HG02885 (cell line): ENCODE measurements at regions not wholly inside any gene's neighbourhood (a gene's known extent, or its start where the extent isn't known, plus 50 kb on each side); places are given as distances from the start of the nearest gene placed in this dataset.
"Not testable (repeated sequence)": the region's sequence is repeated elsewhere in the genome, so short reads cannot be mapped to it uniquely, and the experiment has no call there.

Experiments used
- ATAC-seq: cut with Tn5 transposase; IDR thresholded peaks from one replicate; pipeline ENCODE4 v1.9.1; 2021; ENCODE audit warnings: mild to moderate bottlenecking; ENCODE audit not compliant: unreplicated experiment, poor library complexity

DNA sequence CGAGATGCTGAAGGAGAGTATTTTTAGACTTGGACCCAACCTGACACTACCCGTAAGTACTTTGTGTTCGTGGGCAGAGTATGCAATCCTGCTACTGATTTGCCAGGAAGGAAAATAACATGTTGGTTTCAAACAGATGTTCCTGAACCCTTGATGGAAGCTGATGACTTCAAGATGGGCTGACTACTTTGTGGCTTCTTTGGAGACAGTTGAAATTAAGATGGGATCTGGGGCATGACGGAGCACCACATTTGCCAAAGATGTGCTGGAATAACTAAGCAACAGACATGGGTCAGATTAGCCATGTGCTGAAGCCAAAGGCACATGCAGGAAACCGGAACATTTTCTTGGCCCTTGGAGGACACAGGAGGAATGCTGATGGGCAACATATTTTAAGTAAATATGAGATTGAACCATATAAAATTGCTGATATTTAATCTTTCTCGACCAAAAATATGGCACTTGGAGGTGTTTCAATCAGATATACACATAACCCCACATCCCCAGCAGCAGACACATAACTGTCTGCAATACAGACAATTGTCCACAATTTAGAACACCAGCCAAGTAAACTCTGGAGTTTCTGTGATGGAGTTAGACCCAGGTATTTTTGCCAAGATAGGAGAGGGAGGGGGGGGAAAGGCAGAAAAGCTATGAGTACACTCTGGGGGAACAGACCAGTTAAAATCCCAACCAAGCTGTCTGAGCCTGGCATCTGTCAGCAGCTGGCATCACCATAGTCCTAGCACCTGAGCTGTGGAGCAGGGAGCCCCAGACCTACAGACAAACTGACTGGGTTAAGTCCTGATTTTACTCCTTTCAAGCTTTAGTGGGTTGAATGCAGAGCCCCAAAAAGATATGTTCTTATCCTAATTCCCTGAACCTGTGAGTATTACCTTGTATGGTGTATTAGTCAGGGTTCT, 329.4 kb upstream of the CDH5 start:
- no peak for ATAC-seq

DNA sequence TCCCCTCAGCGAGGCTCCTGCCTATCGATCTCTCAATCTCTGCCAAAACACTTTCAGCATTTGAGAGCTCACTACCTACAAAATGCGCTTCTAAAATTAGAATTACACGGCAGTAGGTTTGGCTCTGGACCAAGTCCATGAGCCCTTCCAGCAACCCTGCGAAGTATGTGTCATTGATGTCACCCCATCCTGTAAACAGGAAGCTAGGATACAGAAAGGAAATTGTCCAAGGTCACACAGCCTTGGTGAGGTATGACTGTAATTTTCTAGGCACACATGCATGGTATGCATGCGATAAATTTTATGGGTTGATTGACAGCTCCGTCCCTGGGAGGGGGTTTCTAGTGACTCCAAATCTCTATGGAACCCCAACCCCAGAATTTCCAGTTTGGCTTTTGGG, 330.3 kb upstream of the CDH5 start:
- ATAC-seq: no peak

DNA sequence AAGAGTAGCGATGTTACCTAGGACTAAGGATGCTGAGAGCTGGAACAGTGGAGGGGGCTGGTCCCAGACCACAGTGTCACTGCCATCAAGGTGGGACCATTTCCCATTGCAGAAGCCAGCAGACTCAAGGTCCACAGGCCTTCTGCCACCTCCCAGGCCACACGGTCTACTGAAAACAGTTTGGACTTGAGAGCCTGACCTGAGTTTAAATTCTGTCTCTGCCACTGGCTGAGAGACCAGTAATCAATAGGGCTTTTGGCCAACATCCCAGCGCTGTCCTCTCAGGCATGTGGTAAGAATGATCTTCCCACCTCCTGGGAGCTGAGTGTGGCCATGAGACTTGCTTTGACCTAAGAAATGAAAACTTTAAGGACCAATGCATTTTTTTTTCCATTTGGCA, 331.4 kb upstream of the CDH5 start:
- ATAC-seq: no peak

DNA sequence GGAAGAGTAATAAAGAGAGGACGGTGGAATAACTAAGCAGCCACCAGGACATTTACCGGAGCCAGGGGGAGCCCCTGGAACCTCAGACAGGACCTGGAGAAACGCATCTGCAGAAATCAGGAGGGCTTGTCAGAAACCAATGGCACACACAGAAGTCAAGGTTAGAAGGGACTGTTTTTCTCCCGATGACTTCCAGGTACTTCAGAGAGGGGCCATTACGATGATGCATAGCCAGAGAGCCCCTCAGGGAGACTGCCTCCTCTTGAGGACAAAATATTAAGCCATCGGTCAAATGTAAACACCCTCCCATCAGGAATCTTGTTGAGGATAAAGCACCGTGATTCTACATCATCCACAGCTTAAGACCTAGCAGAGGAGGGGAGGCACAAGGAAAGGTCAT, 333.6 kb upstream of the CDH5 start:
- ATAC-seq: no peak

DNA sequence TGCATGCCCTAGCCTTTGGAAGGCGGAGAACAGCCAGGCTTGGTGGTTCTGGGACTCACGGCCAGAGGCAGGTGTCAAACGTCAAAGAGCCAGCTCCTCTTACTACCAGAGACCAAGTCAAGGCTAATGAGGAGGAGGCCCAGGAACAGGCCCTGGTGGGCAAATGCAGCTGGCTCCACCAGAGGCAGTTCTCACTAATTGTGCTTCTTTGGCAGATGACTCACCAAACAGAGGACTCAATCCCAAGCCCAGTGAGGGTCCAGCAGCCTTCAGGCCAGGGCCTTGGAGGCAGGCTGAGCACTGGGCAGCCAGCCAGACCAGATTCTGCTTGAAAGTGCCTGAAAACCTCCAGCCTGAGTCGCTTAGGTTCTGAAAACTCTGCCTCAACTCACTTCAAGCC, 336.5 kb upstream of the CDH5 start:
- no peak for ATAC-seq

DNA sequence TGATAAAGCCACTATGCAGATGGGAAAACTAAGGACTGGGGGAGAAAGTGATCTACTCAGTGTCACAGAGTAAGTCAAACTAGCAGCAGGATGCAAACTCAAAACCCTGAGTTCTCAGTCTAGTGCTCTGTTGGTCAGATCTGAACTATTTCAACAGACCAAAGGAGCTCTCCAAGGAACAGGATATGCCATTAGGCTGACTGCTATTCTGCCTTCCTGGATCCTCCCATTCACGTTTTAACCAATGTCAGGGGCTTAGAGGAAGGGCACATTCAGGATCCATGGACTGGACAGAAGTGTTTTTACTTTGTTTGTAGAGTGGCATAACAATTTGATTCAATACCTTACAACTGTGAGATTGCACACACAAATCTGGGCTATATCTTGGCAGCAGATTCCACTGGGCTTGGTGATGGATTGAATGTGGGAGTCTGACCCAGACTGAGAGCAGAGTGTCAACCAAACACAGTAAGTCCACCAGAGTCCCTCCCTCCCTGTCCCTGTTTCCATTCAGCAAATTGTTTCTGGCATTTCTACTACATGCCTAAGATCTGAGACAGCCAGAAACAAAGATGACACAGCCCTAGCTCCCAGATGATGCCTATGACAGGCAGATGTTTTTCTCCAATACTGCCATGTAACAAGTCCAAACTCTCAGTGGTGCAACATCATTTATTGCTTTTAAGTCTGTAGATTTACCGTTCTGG, 337.8 kb upstream of the CDH5 start:
- no peak for ATAC-seq

DNA sequence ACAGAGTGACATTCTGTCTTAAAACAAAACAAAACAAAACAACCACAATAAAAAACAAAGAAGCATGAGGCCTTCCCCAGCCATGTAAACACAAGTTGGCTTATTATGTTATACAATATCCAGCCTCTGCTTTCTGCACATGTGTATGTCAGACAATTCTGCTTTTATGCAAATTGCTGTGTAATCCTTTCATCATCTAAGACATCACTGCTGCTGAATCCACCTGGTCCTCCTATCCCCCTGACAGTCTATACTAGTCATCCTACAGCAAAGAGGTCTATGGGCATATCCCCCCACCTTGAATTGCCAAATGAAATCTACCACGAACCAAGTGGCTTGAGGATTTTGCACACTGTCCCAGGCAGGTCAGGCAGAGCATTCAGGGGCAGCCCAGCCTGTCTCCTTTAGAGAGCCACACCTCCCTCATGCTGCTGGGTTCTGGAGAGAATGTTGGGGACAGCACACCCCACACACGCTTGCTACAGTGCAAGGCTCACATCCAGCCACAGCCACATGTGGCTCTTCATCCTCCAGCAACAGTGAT, 339.6 kb upstream of the CDH5 start:
- no peak for ATAC-seq

DNA sequence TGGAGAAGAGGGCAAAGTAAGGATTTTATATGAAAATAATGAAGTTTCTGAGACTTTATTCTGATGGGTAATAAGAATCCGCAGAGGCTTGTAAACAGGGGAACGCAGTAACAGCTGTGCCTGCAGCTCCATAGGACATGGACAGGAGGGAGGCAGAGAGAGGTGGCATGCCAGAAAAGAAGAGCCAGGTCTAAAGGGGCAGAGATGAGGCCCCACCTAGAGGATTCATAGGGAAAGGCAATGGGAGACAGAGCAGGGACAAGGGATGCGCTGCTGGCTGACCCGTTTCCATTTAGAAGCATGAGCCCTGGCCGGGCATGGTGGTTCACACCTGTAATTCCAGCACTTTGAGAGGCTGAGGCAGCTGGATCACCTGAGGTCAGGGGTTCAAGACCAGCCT, 340.3 kb upstream of the CDH5 start:
- no peak for ATAC-seq

DNA sequence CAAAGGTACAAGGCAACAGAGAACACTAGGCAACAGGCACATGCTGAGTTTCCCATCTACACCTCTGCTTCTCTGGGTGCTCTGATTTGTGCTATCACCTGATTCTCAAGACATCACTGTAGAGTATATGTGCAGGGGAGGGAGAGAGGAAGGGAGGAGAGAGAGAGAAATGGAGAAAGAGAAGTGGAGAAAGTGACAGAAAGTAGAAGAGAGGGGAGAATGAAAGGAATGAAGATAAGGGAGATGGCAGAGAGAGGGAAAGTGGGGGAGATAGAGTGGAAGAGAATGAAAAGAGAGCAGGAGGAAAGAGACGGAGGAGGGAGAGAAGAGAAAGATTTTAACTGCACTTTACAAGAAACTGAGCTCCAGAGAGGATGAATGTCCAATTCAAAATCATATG, 340.7 kb upstream of the CDH5 start:
- no peak for ATAC-seq

DNA sequence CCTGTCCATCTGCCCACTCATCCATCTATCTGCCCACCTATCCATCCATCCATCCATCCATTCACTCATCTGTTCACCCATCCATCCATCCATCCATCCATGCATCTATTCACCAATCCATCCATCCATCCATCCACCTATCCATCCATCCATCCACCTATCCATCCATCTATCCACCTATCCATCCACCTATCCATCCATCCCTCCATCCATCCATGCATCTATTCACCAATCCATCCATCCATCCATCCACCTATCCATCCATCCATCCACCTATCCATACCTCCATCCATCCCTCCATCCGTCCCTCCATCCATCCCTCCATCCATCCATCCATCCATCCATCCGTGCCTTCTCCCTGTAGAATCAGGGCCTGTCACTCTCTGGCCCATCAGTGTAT, 341.9 kb upstream of the CDH5 start:
- ATAC-seq: not testable (repeated sequence)

DNA sequence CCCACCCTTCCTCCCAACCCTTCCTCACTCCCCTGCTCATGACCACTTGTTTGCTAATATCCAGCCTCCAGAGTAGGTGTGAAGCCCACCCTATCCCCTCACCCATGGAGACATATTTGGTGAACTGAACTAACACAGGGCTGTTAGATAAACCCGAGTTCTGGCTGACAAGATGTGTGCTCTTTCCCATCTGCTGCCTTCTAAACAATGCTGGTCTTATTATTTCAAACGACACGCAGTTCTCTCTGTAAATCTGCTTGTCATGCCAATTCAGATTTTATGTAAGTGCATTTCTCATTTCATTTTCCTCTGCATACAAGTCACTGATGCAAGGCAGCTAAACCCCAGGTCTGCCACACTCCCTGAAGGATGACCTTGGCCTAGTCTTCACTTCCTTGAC, 343.0 kb upstream of the CDH5 start:
- ATAC-seq: no peak

DNA sequence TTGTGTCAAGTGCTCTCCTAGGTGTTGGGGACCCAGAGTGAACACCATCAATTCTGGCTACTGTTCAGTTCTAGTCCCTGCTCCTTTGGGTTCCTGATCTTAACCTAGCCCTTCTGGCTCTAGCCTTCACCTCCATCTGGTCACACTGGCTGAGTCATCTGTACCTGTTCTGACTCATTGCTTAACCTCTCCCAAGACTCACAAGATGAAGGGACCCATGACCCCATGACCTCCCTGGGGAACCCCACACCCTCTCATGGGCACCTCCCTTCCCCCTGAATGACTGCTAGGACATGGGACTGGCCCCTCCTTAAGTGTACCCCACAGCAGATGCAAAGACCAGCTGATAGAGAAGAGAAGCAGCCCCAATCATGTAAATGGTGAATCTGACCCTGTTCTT, 345.8 kb upstream of the CDH5 start:
- peak; percentile 72 for ATAC-seq

DNA sequence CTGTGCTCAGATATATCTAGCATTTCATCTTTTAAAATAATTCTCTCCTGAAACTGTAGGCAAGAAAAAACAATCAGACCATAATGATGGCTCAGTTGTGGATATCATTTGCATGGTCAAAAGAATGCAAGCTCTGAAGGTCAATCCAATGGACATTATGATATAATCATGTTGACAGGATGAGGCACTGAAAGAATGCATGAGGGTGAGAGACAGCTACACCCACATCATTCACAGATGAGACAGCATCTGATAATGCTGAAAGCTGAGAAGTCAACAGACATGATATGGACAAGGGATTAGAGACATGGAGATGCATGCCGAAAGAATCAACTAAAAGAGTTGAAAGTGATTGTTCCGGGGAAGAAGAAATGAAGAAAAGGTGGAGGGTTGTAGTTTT, 346.4 kb upstream of the CDH5 start:
- ATAC-seq: no peak

DNA sequence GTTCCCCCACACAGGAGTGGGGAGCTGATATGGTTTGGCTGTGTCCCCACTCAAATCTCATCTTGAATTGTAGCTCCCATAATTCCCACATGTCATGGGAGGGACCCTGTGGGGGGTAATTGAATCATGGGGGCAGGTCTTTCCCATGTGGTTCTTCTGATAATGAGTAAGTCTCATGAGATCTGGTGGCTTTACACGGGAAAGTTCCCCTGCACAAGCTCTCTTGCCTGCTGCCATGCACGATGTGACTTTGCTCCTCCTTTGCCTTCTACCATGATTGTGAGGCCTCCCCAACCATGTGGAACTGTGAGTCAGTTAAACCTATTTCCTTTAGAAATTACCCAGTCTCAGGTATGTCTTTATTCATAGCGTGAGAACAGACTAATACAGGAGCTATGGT, 347.0 kb upstream of the CDH5 start:
- not testable (repeated sequence) for ATAC-seq

DNA sequence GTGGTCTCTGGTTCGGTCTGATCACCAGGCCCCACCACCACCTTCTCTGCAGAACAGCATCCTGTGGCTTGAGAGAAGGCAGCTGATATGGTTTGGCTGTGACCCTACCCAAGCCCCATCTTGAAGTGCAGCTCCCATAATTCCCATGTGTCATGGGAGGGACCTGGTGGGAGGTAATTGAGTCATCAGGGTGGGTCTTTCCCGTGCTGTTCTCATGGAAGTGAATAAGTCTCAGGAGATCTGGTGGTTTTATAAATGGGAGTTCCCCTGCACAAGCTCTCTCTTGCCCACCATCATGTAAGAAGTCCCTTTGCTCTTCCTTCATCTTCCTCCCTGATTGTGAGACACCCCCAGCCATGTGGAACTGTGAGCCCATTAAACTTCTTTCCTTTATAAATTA, 352.3 kb upstream of the CDH5 start:
- ATAC-seq: no peak

DNA sequence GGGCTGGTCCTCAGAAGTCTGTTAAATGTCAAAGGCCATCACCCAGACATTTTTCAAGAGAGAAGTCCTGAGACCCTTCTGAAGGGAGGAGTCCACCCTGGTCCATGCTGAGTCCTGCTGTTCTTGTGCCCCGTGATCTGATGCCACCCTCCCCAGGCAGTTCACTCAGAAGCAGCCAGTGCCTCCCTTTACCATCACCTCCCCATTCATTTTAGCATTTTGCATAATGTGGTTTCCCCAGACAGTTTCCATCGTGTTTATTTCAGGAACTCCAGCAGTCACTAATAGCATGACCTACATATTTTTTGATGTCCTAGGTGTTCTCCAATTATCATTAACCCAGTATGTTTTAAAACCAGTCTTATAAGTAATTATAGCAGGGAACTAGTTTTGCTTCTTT, 353.0 kb upstream of the CDH5 start:
- no peak for ATAC-seq

DNA sequence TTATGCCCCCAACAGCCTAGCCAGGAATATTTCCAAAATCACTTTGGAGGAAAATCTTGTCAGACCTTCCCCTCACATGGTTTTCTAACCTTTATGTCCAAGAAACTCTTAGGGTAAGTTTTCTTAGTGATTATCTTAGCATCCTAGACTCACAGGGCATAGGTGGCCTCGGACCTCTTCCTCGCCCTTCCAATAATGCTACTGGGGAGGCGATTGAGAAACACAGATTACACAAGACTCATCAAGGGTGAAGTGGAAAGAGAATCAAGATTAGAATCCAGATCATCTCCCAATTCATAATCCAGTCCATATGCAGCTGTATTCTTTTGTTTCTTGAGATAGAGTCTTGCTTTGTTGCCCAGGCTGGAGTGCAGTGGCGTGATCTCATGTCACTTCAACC, 358.4 kb upstream of the CDH5 start:
- no peak for ATAC-seq

DNA sequence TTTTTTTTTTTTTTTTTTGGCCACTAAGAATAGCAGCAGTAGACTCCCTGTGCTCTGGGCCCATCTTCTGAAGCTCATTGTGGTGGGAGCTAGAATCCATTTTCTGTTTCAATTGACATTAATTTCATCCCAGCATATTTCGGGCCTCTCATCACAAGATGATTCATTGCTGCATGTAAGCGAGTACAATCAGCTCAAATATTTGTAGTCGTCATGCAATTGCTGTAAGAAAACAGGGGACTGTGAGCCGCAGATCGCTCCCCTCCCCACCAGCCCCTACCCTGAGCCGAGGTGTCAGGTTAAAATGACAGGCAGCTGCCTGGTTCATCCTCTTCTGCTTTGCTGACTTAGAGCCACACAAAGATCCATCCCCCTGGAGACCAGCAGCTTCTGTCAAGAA, 358.8 kb upstream of the CDH5 start:
- no peak for ATAC-seq

DNA sequence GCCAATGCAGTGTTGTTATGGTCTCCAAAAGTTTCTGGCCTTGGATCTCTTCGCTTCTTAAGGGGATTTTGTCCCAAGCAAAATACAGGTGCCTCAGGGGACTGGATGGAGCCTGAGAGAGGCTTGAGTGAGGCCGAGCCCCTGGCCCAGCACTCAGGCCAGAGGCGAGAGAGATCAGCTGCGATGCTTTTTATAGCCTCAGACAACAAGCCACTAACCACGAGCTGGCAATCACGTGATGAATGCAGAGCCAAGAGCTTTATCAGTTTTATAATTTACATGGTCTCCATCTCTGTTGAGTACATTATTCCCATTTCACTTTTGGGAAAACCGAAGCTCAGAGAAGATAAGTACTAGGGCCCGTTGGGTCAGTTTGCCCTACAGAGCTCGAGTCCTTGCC, 360.0 kb upstream of the CDH5 start:
- ATAC-seq: no peak

DNA sequence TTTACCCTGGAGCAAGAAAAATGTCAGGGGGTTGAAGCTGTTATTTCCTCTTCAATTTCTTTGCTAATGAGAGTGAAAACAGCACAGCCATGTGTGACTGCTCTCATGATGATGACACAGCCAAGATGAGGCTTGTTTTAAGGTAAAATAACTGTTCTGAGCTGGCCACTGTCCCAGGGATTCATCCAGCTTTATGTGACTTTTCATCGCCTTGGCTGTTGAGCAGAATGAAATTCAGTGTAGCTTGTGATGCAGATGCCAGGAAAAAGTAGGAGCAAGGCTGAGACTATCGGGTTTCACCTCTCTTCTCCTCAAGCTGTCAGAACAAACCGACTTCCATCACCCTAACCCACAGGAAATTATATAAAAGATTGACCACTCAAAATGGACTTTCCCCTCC, 361.8 kb upstream of the CDH5 start:
- no peak for ATAC-seq

DNA sequence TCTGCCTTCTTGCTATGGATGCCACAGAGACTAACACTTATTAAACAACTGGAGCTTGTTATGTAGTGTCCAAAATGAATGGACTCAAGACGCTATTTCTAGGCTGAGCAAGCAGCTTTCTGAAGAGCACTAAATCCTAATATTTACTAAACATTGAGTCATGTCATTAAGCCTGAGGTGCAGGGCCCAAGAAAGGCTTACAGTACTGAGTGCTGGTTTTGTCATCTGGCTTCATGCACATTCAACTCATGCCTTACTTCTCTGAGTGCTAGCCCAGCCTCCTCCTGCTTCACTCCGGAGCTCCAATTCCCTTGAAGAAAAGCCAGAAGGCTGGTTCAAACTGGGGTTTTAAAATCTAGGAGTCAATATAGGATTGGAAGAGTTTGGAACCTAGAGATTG, 363.3 kb upstream of the CDH5 start:
- no peak for ATAC-seq

DNA sequence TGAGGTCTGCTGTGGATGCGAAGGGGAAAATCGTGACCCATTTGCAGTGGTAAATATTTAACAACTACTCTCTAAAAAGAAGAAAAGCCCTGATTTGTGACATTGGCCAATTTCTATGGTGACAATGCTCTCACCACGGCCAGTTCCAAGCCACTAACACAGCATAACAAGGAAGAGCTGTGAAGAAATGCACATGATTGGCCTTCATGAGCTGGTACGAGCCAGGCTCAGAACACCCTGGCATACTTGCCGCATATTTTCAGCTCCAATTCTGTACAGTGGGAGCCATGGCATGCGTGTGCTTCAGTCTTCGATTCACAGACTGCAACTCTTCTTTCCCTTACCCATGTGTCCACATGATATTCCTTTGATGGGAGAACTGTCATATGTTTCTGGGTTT, 363.9 kb upstream of the CDH5 start:
- no peak for ATAC-seq
